ENCODE measurements at regions not wholly inside any gene's neighbourhood (a gene's known extent, or its start where the extent isn't known, plus 50 kb on each side); places are given as distances from the start of the nearest gene placed in this dataset.
"Not testable (repeated sequence)": the region's sequence is repeated elsewhere in the genome, so short reads cannot be mapped to it uniquely, and the experiment has no call there.

GRCh38 chr9:19879062-19879461, 90.2 kb upstream of the SLC24A2 start:
- no peak for DNase-seq

DNA sequence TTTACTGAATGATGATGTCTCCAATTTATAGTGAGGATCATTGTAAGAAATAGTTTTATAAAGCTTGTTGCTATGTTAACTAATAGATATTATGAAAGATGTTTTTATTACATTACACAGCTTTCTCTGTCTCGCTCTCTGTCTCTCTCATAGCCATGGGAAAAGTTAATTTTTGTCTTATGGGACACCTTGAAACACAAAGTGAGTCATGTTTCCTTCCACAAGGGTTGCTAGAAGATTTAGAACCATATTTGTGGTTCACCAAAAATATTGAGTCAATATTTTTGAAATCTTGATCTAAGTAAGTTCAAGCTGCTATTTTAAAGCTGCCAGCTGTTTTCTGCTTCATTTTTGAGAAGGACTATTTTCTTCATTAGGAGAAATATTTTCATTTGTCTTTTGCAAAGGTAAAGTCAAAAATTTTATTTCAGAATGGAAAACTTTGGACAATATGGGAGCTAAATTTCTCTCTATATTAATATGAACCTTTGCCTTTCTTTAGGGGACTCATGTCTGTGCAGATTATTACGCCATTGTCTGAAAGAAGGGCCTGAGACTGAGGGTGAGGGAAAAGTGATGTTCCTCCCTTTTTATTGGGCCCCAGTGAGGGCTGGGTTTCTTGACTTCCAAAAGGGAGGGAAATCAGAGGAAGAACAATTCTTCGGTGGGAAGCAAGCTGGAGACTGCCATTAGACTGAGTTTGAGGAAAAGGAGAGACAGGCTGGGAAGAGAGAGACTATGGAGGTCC, 87.9 kb upstream of the SLC24A2 start:
- DNase-seq: no peak

GRCh38 chr9:19875291-19875920, 86.6 kb upstream of the SLC24A2 start:
- DNase-seq: no peak

- not testable (repeated sequence) for DNase-seq
These were observed 84.4 kb upstream of the SLC24A2 start for GRCh38 chr9:19873188-19873587.

DNA sequence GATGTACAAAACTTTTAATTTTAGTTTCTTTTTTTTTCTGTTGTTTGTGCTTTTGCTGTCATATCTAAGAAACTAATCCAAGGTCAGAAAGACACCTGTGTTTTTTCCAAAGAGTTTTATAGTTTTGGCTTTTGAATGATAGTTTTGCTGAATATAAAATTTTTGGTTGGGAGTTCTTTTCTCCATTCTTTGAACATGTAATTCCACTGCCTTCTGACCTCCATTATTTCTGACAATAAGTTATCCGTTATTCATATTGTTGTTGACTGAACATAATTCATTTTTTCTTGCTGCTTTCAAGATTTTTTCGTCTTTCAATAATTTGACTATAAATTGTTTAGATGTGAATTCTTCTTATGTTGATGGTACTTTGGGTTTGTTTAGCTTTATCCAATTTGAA, 82.2 kb upstream of the SLC24A2 start:
- no peak for DNase-seq

- DNase-seq: no peak
These were observed 52.1 kb upstream of the SLC24A2 start for GRCh38 chr9:19840953-19841352.
